Suprapubic skin (tissue), 4 donors: ENCODE measurements at regions not wholly inside any gene's neighbourhood (a gene's known extent, or its start where the extent isn't known, plus 50 kb on each side); places are given as distances from the start of the nearest gene placed in this dataset.

Source experiments
- DNase-seq, 2 donors: peaks; one replicate each; pipeline ENCODE4 v3.0.0-alpha.2; 2019; ENCODE audit warnings: low spot score in 2 of 2
- H3K27ac ChIP-seq: fragments of 200-600 bp; sonication (generic); one replicate; pipeline ENCODE4 v1.5.1; 2019
- H3K27me3 ChIP-seq: fragments of 200-600 bp; sonication (generic); one replicate; pipeline ENCODE4 v1.5.1; 2019
- H3K36me3 ChIP-seq: fragments of 200-600 bp; sonication (generic); one replicate; pipeline ENCODE4 v1.5.1; 2019
- H3K4me1 ChIP-seq: fragments of 200-600 bp; sonication (generic); one replicate; pipeline ENCODE4 v1.5.1; 2019
- H3K4me3 ChIP-seq: fragments of 200-600 bp; sonication (generic); one replicate; pipeline ENCODE4 v1.5.1; 2019; ENCODE audit warnings: mild to moderate bottlenecking
- H3K9me3 ChIP-seq: fragments of 200-600 bp; sonication (generic); one replicate; pipeline ENCODE4 v1.5.1; 2019
- CTCF ChIP-seq, 2 donors: fragments of 200-600 bp in 1 of 2; fragments of 450-650 bp in 1 of 2; sonication (generic) in 1 of 2; IDR thresholded peaks; one replicate each; pipeline ENCODE4 v1.5.1; 2016 to 2019; ENCODE audit warnings: antibody characterized with exemption in 2 of 2, mild to moderate bottlenecking in 1 of 2, moderate library complexity in 1 of 2
- EP300 ChIP-seq: sonication (generic); formaldehyde crosslinking; IDR thresholded peaks from one replicate; pipeline ENCODE4 v1.6.1; 2017; ENCODE audit warnings: antibody characterized with exemption
- POLR2A ChIP-seq, 2 donors: fragments of 450-650 bp; IDR thresholded peaks; one replicate each; pipeline ENCODE4 v1.6.1; 2017; ENCODE audit warnings: antibody characterized with exemption in 2 of 2, mild to moderate bottlenecking in 2 of 2, moderate library complexity in 2 of 2
- POLR2AphosphoS5 ChIP-seq, 3 donors: sonication (generic); formaldehyde crosslinking; IDR thresholded peaks; one replicate each; pipeline ENCODE4 v1.6.1; 2017; ENCODE audit warnings: antibody characterized with exemption in 3 of 3
- WGBS: methylation state at CpG from one replicate; pipeline ENCODE4 v1.1.5; 2018; 5-methylcytosine and 5-hydroxymethylcytosine counted together

- 82% methylated on average over 4 of the region's 5 CpGs for WGBS
- H3K4me3 ChIP-seq, result no peak overlapping the region
- TF ChIP-seq EP300 (no peak), CTCF (IDR thresholded peaks at IDR 0.05) (no peak), POLR2AphosphoS5 (IDR thresholded peaks at IDR 0.05) (no peak)
- no peaks in the 10 kb centered on the region for H3K9me3 ChIP-seq
- H3K36me3 ChIP-seq, result no peaks in the 10 kb centered on the region
- DNase-seq, result no peak
- no peak overlapping the region for H3K27ac ChIP-seq
- no peaks in the 10 kb centered on the region for H3K27me3 ChIP-seq
- peaks cover 8% of the 10 kb centered on the region for H3K4me1 ChIP-seq
Observed at GRCh38 chr5:61675015-61675692, 343.1 kb downstream of the ZSWIM6 start.

GRCh38 chr5:61677220-61677619, 345.2 kb downstream of the ZSWIM6 start:
- Histone ChIP-seq H3K27me3 (no peaks in the 10 kb centered on the region), H3K4me3 (no peak overlapping the region), H3K9me3 (no peaks in the 10 kb centered on the region), H3K36me3 (no peaks in the 10 kb centered on the region), H3K27ac (no peak overlapping the region), H3K4me1 (peaks cover 8% of the 10 kb centered on the region)
- no peak for TF ChIP-seq POLR2A (IDR thresholded peaks at IDR 0.05)
- no peak for TF ChIP-seq EP300
- TF ChIP-seq POLR2AphosphoS5 (IDR thresholded peaks at IDR 0.05), result no peak
- TF ChIP-seq CTCF (IDR thresholded peaks at IDR 0.05), result no peak
- 75% methylated on average over 2 of the region's 2 CpGs for WGBS
- DNase-seq, result no peak

- 89% methylated on average over 4 of the region's 4 CpGs for WGBS
- no peak for DNase-seq
- Histone ChIP-seq H3K27ac (no peak overlapping the region), H3K27me3 (no peaks in the 10 kb centered on the region), H3K9me3 (no peaks in the 10 kb centered on the region), H3K4me1 (no peaks in the 10 kb centered on the region), H3K4me3 (no peak overlapping the region), H3K36me3 (no peaks in the 10 kb centered on the region)
- TF ChIP-seq CTCF (IDR thresholded peaks at IDR 0.05) (no peak), EP300 (no peak), POLR2AphosphoS5 (IDR thresholded peaks at IDR 0.05) (no peak), POLR2A (IDR thresholded peaks at IDR 0.05) (no peak)
Observed at GRCh38 chr5:61678966-61679365, 346.9 kb downstream of the ZSWIM6 start.

GRCh38 chr5:61679562-61679961, 347.5 kb downstream of the ZSWIM6 start:
- no peaks in the 10 kb centered on the region for H3K36me3 ChIP-seq
- no peak overlapping the region for H3K4me3 ChIP-seq
- no peak for TF ChIP-seq EP300
- TF ChIP-seq POLR2A (IDR thresholded peaks at IDR 0.05), result no peak
- TF ChIP-seq POLR2AphosphoS5 (IDR thresholded peaks at IDR 0.05), result no peak
- no peak for TF ChIP-seq CTCF (IDR thresholded peaks at IDR 0.05)
- no peak overlapping the region for H3K27ac ChIP-seq
- H3K9me3 ChIP-seq, result no peaks in the 10 kb centered on the region
- WGBS, result 64% methylated on average over 3 of the region's 3 CpGs
- DNase-seq, result no peak
- H3K27me3 ChIP-seq, result no peaks in the 10 kb centered on the region
- no peaks in the 10 kb centered on the region for H3K4me1 ChIP-seq

- TF ChIP-seq EP300 (no peak), CTCF (IDR thresholded peaks at IDR 0.05) (no peak), POLR2A (IDR thresholded peaks at IDR 0.05) (no peak), POLR2AphosphoS5 (IDR thresholded peaks at IDR 0.05) (no peak)
- Histone ChIP-seq H3K9me3 (no peaks in the 10 kb centered on the region), H3K27ac (no peak overlapping the region), H3K4me1 (no peaks in the 10 kb centered on the region), H3K36me3 (no peaks in the 10 kb centered on the region), H3K27me3 (no peaks in the 10 kb centered on the region), H3K4me3 (no peak overlapping the region)
- 98% methylated on average over 2 of the region's 2 CpGs for WGBS
- no peak for DNase-seq
Observed at GRCh38 chr5:61680247-61680646, 348.2 kb downstream of the ZSWIM6 start.
